ENCODE measurements at regions not wholly inside any gene's neighbourhood (a gene's known extent, or its start where the extent isn't known, plus 50 kb on each side); places are given as distances from the start of the nearest gene placed in this dataset.

GRCh38 chr1:213549982-213550381 lies 437.8 kb upstream of the PROX1 start:
- no peak for TF ChIP-seq SUZ12 (IDR thresholded peaks at IDR 0.05; ENCODE audit: extremely low read depth, insufficient read depth, insufficient read length)
- TF ChIP-seq ZNF274 (IDR thresholded peaks at IDR 0.05; ENCODE audit: low read depth, low read length) = no peak
